Hypothalamus (tissue), 51 donors: ENCODE measurements at regions not wholly inside any gene's neighbourhood (a gene's known extent, or its start where the extent isn't known, plus 50 kb on each side); places are given as distances from the start of the nearest gene placed in this dataset.

Experiments used
- DNase-seq, 51 donors: peaks; one replicate each; lab custom pipeline; 2025; lab: John Stamatoyannopoulos, UW

- no peak for DNase-seq
Measured at GRCh38 chr6:50214937-50215336, 165.2 kb upstream of the DEFB112 start.

- DNase-seq = no peak
Measured at GRCh38 chr6:50217841-50218240, 168.1 kb upstream of the DEFB112 start.

GRCh38 chr6:50236164-50236563, 186.4 kb upstream of the DEFB112 start:
- DNase-seq = no peak

- no peak for DNase-seq
Measured at GRCh38 chr6:50239853-50240252, 190.1 kb upstream of the DEFB112 start.

GRCh38 chr6:50240986-50241385, 191.3 kb upstream of the DEFB112 start:
- no peak for DNase-seq

- DNase-seq = no peak
Measured at GRCh38 chr6:50249493-50249892, 199.8 kb upstream of the DEFB112 start.

GRCh38 chr6:50257322-50257721, 207.6 kb upstream of the DEFB112 start:
- DNase-seq = no peak

- DNase-seq = no peak
Measured at GRCh38 chr6:50259903-50260302, 210.2 kb upstream of the DEFB112 start.

- DNase-seq = no peak
Measured at GRCh38 chr6:50264995-50265571, 215.4 kb upstream of the DEFB112 start.

- DNase-seq = no peak
Measured at GRCh38 chr6:50270415-50270814, 220.7 kb upstream of the DEFB112 start.

- no peak for DNase-seq
Measured at GRCh38 chr6:50271266-50271665, 221.5 kb upstream of the DEFB112 start.

- DNase-seq = no peak
Measured at GRCh38 chr6:50271817-50272216, 222.1 kb upstream of the DEFB112 start.

GRCh38 chr6:50272611-50273010, 222.9 kb upstream of the DEFB112 start:
- no peak for DNase-seq

- DNase-seq = no peak
Measured at GRCh38 chr6:50276771-50277261, 227.1 kb upstream of the DEFB112 start.

GRCh38 chr6:50277774-50278173, 228.0 kb upstream of the DEFB112 start:
- DNase-seq = no peak

GRCh38 chr6:50278663-50279062, 228.9 kb upstream of the DEFB112 start:
- no peak for DNase-seq

- no peak for DNase-seq
Measured at GRCh38 chr6:50285735-50286134, 236.0 kb upstream of the DEFB112 start.

GRCh38 chr6:50288241-50288640, 238.5 kb upstream of the DEFB112 start:
- DNase-seq = no peak

GRCh38 chr6:50288881-50289280, 239.2 kb upstream of the DEFB112 start:
- DNase-seq = no peak

- no peak for DNase-seq
Measured at GRCh38 chr6:50289366-50289765, 239.6 kb upstream of the DEFB112 start.

- DNase-seq = no peak
Measured at GRCh38 chr6:50301307-50301706, 251.6 kb upstream of the DEFB112 start.

GRCh38 chr6:50305660-50306059, 255.9 kb upstream of the DEFB112 start:
- DNase-seq = no peak

- no peak for DNase-seq
Measured at GRCh38 chr6:50318536-50318935, 268.8 kb upstream of the DEFB112 start.
